HL-60 (cell line): ENCODE measurements at regions not wholly inside any gene's neighbourhood (a gene's known extent, or its start where the extent isn't known, plus 50 kb on each side); places are given as distances from the start of the nearest gene placed in this dataset.

Experiments
- DNase-seq, 2 experiments: peaks; one replicate each; pipeline ENCODE4 v3.0.0-alpha.2; 2010 to 2020; ENCODE audit warnings: low read depth in 1 of 2, low spot score in 1 of 2
- H3K27ac ChIP-seq: fragments of 250-450 bp; sonication (Bioruptor Pico); replicated peaks from 2 replicates; pipeline ENCODE4 v1.5.1; 2020; ENCODE audit warnings: mild to moderate bottlenecking, moderate library complexity
- H3K27me3 ChIP-seq: fragments of 250-450 bp; sonication (Bioruptor Pico); 2 replicates; pipeline ENCODE4 v1.5.1; 2021; ENCODE audit warnings: mild to moderate bottlenecking, moderate library complexity; ENCODE audit not compliant: insufficient read depth, poor library complexity, severe bottlenecking
- H3K4me3 ChIP-seq: replicated peaks from 2 replicates; pipeline ENCODE4 v1.5.1; 2011; ENCODE audit warnings: mild to moderate bottlenecking, control low read depth, low read length; ENCODE audit not compliant: insufficient read depth
- GABPA ChIP-seq: IDR thresholded peaks from 2 replicates; pipeline ENCODE4 v1.6.1; 2012; ENCODE audit warnings: low read depth
- POLR2AphosphoS5 ChIP-seq: IDR thresholded peaks from 2 replicates; pipeline ENCODE4 v1.6.1; 2012; ENCODE audit warnings: low read depth
- SPI1 ChIP-seq: IDR thresholded peaks from 2 replicates; pipeline ENCODE4 v1.6.1; 2012; ENCODE audit warnings: low read depth, mild to moderate bottlenecking, borderline replicate concordance
- TF ChIP-seq, protein P1 (sequence below): IDR thresholded peaks from one replicate; pipeline ENCODE4 v1.5.1; 2011; ENCODE audit warnings: low read length, control low read depth, inconsistent platforms; ENCODE audit not compliant: insufficient read depth
- TF ChIP-seq, protein P2 (sequence below): IDR thresholded peaks from 2 replicates; pipeline ENCODE4 v1.6.1; 2012; ENCODE audit warnings: low read depth; ENCODE audit not compliant: insufficient replicate concordance

DNA sequence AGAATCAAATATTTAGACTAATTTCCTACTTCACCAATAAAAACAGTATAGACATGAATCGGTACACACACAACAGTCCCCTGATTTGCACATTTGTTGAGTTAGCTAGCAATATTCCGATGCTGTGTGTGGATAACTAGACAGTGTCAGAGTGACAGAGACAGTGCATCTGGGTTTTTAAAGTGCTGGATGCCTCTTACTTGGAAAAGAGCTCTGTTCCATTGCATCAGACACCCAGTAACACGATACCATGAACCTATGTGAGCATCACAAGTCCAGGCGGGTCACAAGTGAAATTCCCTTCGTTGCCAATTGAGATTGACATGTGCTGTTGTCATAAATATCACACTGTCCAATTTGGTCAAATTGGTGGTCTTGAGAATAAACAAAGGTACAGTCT lies 82.0 kb upstream of the ESRRG start:
- H3K27ac ChIP-seq: no peak overlapping the region
- no peak for DNase-seq
- no peak overlapping the region for H3K4me3 ChIP-seq
- TF ChIP-seq GABPA (no peak), SPI1 (no peak), POLR2AphosphoS5 (no peak)
- TF ChIP-seq, protein P1, sequence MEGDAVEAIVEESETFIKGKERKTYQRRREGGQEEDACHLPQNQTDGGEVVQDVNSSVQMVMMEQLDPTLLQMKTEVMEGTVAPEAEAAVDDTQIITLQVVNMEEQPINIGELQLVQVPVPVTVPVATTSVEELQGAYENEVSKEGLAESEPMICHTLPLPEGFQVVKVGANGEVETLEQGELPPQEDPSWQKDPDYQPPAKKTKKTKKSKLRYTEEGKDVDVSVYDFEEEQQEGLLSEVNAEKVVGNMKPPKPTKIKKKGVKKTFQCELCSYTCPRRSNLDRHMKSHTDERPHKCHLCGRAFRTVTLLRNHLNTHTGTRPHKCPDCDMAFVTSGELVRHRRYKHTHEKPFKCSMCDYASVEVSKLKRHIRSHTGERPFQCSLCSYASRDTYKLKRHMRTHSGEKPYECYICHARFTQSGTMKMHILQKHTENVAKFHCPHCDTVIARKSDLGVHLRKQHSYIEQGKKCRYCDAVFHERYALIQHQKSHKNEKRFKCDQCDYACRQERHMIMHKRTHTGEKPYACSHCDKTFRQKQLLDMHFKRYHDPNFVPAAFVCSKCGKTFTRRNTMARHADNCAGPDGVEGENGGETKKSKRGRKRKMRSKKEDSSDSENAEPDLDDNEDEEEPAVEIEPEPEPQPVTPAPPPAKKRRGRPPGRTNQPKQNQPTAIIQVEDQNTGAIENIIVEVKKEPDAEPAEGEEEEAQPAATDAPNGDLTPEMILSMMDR: no peak
- TF ChIP-seq, protein P2, sequence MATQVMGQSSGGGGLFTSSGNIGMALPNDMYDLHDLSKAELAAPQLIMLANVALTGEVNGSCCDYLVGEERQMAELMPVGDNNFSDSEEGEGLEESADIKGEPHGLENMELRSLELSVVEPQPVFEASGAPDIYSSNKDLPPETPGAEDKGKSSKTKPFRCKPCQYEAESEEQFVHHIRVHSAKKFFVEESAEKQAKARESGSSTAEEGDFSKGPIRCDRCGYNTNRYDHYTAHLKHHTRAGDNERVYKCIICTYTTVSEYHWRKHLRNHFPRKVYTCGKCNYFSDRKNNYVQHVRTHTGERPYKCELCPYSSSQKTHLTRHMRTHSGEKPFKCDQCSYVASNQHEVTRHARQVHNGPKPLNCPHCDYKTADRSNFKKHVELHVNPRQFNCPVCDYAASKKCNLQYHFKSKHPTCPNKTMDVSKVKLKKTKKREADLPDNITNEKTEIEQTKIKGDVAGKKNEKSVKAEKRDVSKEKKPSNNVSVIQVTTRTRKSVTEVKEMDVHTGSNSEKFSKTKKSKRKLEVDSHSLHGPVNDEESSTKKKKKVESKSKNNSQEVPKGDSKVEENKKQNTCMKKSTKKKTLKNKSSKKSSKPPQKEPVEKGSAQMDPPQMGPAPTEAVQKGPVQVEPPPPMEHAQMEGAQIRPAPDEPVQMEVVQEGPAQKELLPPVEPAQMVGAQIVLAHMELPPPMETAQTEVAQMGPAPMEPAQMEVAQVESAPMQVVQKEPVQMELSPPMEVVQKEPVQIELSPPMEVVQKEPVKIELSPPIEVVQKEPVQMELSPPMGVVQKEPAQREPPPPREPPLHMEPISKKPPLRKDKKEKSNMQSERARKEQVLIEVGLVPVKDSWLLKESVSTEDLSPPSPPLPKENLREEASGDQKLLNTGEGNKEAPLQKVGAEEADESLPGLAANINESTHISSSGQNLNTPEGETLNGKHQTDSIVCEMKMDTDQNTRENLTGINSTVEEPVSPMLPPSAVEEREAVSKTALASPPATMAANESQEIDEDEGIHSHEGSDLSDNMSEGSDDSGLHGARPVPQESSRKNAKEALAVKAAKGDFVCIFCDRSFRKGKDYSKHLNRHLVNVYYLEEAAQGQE: no peak
- no peaks in the 10 kb centered on the region for H3K27me3 ChIP-seq

DNA sequence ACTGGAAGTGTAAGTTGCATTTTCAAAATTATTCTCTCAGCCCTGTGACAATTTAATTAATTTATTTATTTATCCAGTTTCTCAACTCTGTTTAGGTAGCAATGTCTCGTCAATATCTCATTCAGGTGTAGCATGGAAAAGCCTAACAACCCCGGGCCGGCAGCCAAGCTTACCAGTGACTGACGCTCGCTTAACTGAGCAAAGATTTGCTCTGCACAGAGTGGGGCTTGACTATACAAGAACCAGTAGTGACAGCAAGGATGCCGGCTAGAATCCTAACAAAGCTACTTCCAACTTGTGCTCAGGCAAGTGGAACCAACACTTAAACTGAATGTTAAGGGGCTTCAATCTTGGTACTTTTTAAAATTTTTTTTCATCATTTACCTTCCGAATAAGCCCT lies 80.9 kb upstream of the ESRRG start:
- TF ChIP-seq GABPA (no peak), POLR2AphosphoS5 (no peak)
- TF ChIP-seq, protein P2: no peak
- TF ChIP-seq, protein P1: no peak
- Histone ChIP-seq H3K27ac (no peak overlapping the region), H3K4me3 (no peak overlapping the region), H3K27me3 (no peaks in the 10 kb centered on the region)
- no peak for DNase-seq

DNA sequence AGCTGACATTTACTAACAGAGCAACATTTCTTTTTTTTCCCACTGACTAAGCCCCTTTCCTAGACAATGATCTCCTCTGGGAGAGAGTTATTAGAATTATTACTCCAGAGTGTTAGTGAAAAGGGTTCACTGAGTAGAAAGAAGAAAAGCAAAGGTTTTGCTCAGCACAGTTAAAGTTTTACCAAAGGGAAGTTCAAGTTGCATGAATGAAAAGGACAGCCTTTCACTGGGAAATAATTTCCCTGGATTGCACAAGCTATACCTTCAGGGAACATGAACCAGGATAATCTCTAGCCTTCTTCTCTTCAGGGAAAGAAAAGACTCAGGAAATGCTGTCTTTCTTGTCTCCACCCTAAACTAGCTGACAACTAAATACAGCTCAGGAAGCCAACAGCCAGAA lies 71.4 kb upstream of the ESRRG start:
- TF ChIP-seq GABPA (no peak), SPI1 (no peak), POLR2AphosphoS5 (no peak)
- TF ChIP-seq, protein P1: no peak
- TF ChIP-seq, protein P2: no peak
- Histone ChIP-seq H3K27me3 (no peaks in the 10 kb centered on the region), H3K4me3 (no peak overlapping the region), H3K27ac (no peak overlapping the region)
- no peak for DNase-seq
